T-cell (primary cell): ENCODE measurements at regions not wholly inside any gene's neighbourhood (a gene's known extent, or its start where the extent isn't known, plus 50 kb on each side); places are given as distances from the start of the nearest gene placed in this dataset.

Source experiments
- ATAC-seq, 4 experiments: fragments of 200-7000 bp in 3 of 4; fragments of 150-1000 bp in 1 of 4; cut with Tn5 transposase; replicated peaks in 1 of 4; 1 replicate in 3 of 4; 2 replicates in 1 of 4; pipeline ENCODE4 v1.10.0; 2021; ENCODE audit warnings: moderate library complexity in 3 of 4, mild to moderate bottlenecking in 2 of 4, moderate number of reproducible peaks in 1 of 4
- CTCF ChIA-PET, 2 donors: fragments of 300-600 bp; sonication (Branson Sonifier 250); formaldehyde crosslinking; loops; one replicate each; lab custom pipeline; 2022; ENCODE audit warnings: antibody characterized with exemption in 2 of 2; lab: Charles Lee
- POLR2A ChIA-PET, 2 donors: fragments of 300-600 bp; sonication (Branson Sonifier 250); formaldehyde crosslinking; loops; one replicate each; lab custom pipeline; 2022; ENCODE audit warnings: antibody characterized with exemption in 2 of 2; lab: Charles Lee
- DNase-seq, 35 experiments: peaks; one replicate each; pipeline versions ENCODE4 v3.0.0 to v3.0.0-alpha.2; 2013 to 2023
- H3K27ac ChIP-seq: one replicate; pipeline ENCODE4 v1.5.1; 2013; ENCODE audit warnings: low read length
- H3K27me3 ChIP-seq, 2 experiments: replicated peaks in 1 of 2; 1 replicate in 1 of 2; 2 replicates in 1 of 2; pipeline versions ENCODE4 v1.6.1 to v1.7.0; 2013; ENCODE audit warnings: low read length in 1 of 2, mixed read lengths in 1 of 2; ENCODE audit not compliant: control insufficient read depth in 2 of 2, insufficient read depth in 2 of 2; ENCODE audit errors: extremely low read depth in 1 of 2
- H3K36me3 ChIP-seq, 2 donors: 1 replicate in 1 of 2; 2 replicates in 1 of 2; pipeline versions ENCODE4 v1.6.1 to v1.7.0; 2013; ENCODE audit warnings: low read length in 1 of 2; ENCODE audit not compliant: control insufficient read depth in 2 of 2, insufficient read depth in 1 of 2; ENCODE audit errors: extremely low read depth in 1 of 2
- H3K4me1 ChIP-seq, 2 experiments: 1 replicate in 1 of 2; 2 replicates in 1 of 2; pipeline versions ENCODE4 v1.6.1 to v1.7.0; 2013; ENCODE audit warnings: low read length in 2 of 2, mixed read lengths in 1 of 2; ENCODE audit not compliant: insufficient read depth in 2 of 2, control insufficient read depth in 1 of 2; ENCODE audit errors: extremely low read depth in 1 of 2
- H3K4me3 ChIP-seq, 2 donors: 1 replicate in 1 of 2; 2 replicates in 1 of 2; pipeline versions ENCODE4 v1.5.1 to v1.7.0; 2013; ENCODE audit warnings: mild to moderate bottlenecking in 2 of 2, low read length in 1 of 2, moderate library complexity in 1 of 2; ENCODE audit not compliant: control insufficient read depth in 1 of 2; ENCODE audit errors: extremely low read depth in 1 of 2
- H3K9me3 ChIP-seq: 2 replicates; pipeline ENCODE4 v1.7.0; 2013
- H3K27ac Mint-ChIP-seq, 2 donors: one replicate each; pipeline ENCODE4 v1.8.0; 2020 to 2021; ENCODE audit warnings: mild to moderate bottlenecking in 2 of 2, mixed read lengths in 2 of 2
- H3K27me3 Mint-ChIP-seq, 2 donors: one replicate each; pipeline ENCODE4 v1.8.0; 2021 to 2022; ENCODE audit warnings: mixed read lengths in 2 of 2
- H3K36me3 Mint-ChIP-seq: one replicate; pipeline ENCODE4 v1.8.0; 2021; ENCODE audit warnings: mixed read lengths
- H3K4me1 Mint-ChIP-seq, 3 donors: one replicate each; pipeline ENCODE4 v1.8.0; 2020 to 2022; ENCODE audit warnings: mixed read lengths in 3 of 3, mild to moderate bottlenecking in 1 of 3
- H3K4me3 Mint-ChIP-seq, 3 donors: one replicate each; pipeline ENCODE4 v1.8.0; 2020 to 2022; ENCODE audit warnings: mild to moderate bottlenecking in 3 of 3, mixed read lengths in 3 of 3, moderate library complexity in 3 of 3
- H3K9me3 Mint-ChIP-seq, 3 donors: one replicate each; pipeline ENCODE4 v1.8.0; 2020 to 2022; ENCODE audit warnings: mixed read lengths in 3 of 3
- WGBS: methylation state at CpG from one replicate; pipeline ENCODE4 v1.1.5; 2013; ENCODE audit warnings: missing lambda C conversion rate; ENCODE audit not compliant: insufficient coverage; 5-methylcytosine and 5-hydroxymethylcytosine counted together

GRCh38 chr18:73724958-73725357 lies 422.7 kb downstream of the FBXO15 start:
- no peaks in the 10 kb centered on the region for H3K27me3 ChIP-seq
- H3K27ac Mint-ChIP-seq, result no peak overlapping the region
- no peaks in the 10 kb centered on the region for H3K4me1 ChIP-seq
- H3K27ac ChIP-seq, result no peak overlapping the region
- peaks cover 0 to 11% (median under 1%) of the 10 kb centered on the region in 3 donors for H3K9me3 Mint-ChIP-seq
- H3K36me3 Mint-ChIP-seq, result no peaks in the 10 kb centered on the region
- ChIA-PET POLR2A (no interaction called here), CTCF (no interaction called here)
- no peaks in the 10 kb centered on the region for H3K4me1 Mint-ChIP-seq
- no peaks in the 10 kb centered on the region for H3K36me3 ChIP-seq
- ATAC-seq (no peak), DNase-seq (no peak)
- H3K27me3 Mint-ChIP-seq, result no peaks in the 10 kb centered on the region
- no peak overlapping the region for H3K4me3 Mint-ChIP-seq
- no peaks in the 10 kb centered on the region for H3K9me3 ChIP-seq
- no peak overlapping the region for H3K4me3 ChIP-seq

GRCh38 chr18:73719611-73720010 lies 428.0 kb downstream of the FBXO15 start:
- Histone ChIP-seq H3K4me1 (no peaks in the 10 kb centered on the region), H3K27me3 (no peaks in the 10 kb centered on the region), H3K4me3 (no peak overlapping the region), H3K36me3 (no peaks in the 10 kb centered on the region), H3K9me3 (no peaks in the 10 kb centered on the region), H3K27ac (no peak overlapping the region)
- ChIA-PET POLR2A (no interaction called here), CTCF (no interaction called here)
- Mint-ChIP-seq H3K4me3 (no peak overlapping the region), H3K27ac (no peak overlapping the region), H3K9me3 (peaks cover 4 to 12% (median 9%) of the 10 kb centered on the region in 3 donors), H3K27me3 (no peaks in the 10 kb centered on the region), H3K4me1 (no peaks in the 10 kb centered on the region), H3K36me3 (no peaks in the 10 kb centered on the region)
- ATAC-seq, result no peak
- 20% methylated on average over 1 of the region's 2 CpGs for WGBS
- no peak for DNase-seq

GRCh38 chr18:73717570-73717969 lies 430.1 kb downstream of the FBXO15 start:
- no peaks in the 10 kb centered on the region for H3K36me3 ChIP-seq
- Mint-ChIP-seq H3K4me1 (no peaks in the 10 kb centered on the region), H3K36me3 (no peaks in the 10 kb centered on the region), H3K27me3 (no peaks in the 10 kb centered on the region), H3K9me3 (peaks cover 4 to 19% (median 9%) of the 10 kb centered on the region in 3 donors), H3K27ac (no peak overlapping the region), H3K4me3 (no peak overlapping the region)
- H3K9me3 ChIP-seq, result no peaks in the 10 kb centered on the region
- H3K27ac ChIP-seq, result no peak overlapping the region
- H3K4me1 ChIP-seq, result no peaks in the 10 kb centered on the region
- ChIA-PET POLR2A (no interaction called here), CTCF (no interaction called here)
- ATAC-seq (no peak), DNase-seq (no peak)
- no peak overlapping the region for H3K4me3 ChIP-seq
- WGBS, result no CpG with 5 or more reads among the region's 1 CpG
- H3K27me3 ChIP-seq, result no peaks in the 10 kb centered on the region

GRCh38 chr18:73715210-73715670 lies 432.4 kb downstream of the FBXO15 start:
- DNase-seq, result no peak
- Histone ChIP-seq H3K4me3 (no peak overlapping the region), H3K9me3 (no peaks in the 10 kb centered on the region), H3K27me3 (no peaks in the 10 kb centered on the region), H3K4me1 (no peaks in the 10 kb centered on the region), H3K36me3 (no peaks in the 10 kb centered on the region), H3K27ac (no peak overlapping the region)
- WGBS, result 91% methylated on average over 18 of the region's 20 CpGs
- Mint-ChIP-seq H3K27ac (no peak overlapping the region), H3K4me3 (no peak overlapping the region), H3K27me3 (no peaks in the 10 kb centered on the region), H3K9me3 (peaks cover 4 to 14% (median 9%) of the 10 kb centered on the region in 3 donors), H3K36me3 (no peaks in the 10 kb centered on the region), H3K4me1 (no peaks in the 10 kb centered on the region)
- ChIA-PET CTCF (no interaction called here), POLR2A (no interaction called here)
- ATAC-seq, result no peak

DNA sequence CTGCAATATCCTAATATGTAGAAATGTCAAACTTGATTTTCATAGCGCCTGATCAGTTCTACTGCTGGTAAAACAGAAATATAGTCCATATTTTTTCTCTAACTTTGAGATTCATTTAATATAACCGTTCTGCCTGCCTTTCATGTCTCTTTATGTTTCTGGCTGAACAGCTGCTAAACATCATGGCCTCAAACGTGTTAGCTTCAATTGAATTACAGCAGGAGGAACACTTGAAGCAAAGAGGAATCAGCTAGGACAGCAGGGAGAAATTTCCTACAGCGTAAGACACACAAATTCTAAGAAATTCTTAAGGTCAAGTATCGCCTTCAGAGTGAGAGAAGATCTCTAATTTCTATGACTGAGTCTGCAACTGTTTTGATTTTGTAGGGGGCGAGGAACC lies 433.2 kb downstream of the FBXO15 start:
- Mint-ChIP-seq H3K4me3 (no peak overlapping the region), H3K27me3 (no peaks in the 10 kb centered on the region), H3K9me3 (peaks cover 4 to 17% (median 5%) of the 10 kb centered on the region in 3 donors), H3K36me3 (no peaks in the 10 kb centered on the region), H3K4me1 (no peaks in the 10 kb centered on the region), H3K27ac (no peak overlapping the region)
- H3K36me3 ChIP-seq, result no peaks in the 10 kb centered on the region
- CTCF ChIA-PET, result no interaction called here
- no peaks in the 10 kb centered on the region for H3K9me3 ChIP-seq
- POLR2A ChIA-PET, result no interaction called here
- H3K27ac ChIP-seq, result no peak overlapping the region
- WGBS, result no CpG with 5 or more reads among the region's 6 CpGs
- DNase-seq (no peak), ATAC-seq (no peak)
- no peaks in the 10 kb centered on the region for H3K4me1 ChIP-seq
- H3K27me3 ChIP-seq, result no peaks in the 10 kb centered on the region
- no peak overlapping the region for H3K4me3 ChIP-seq

- H3K4me1 Mint-ChIP-seq, result no peaks in the 10 kb centered on the region
- Histone ChIP-seq H3K27me3 (no peaks in the 10 kb centered on the region), H3K4me1 (no peaks in the 10 kb centered on the region), H3K36me3 (no peaks in the 10 kb centered on the region), H3K4me3 (no peak overlapping the region), H3K27ac (no peak overlapping the region), H3K9me3 (no peaks in the 10 kb centered on the region)
- DNase-seq, result no peak
- POLR2A ChIA-PET, result no interaction called here
- CTCF ChIA-PET, result no interaction called here
- H3K27me3 Mint-ChIP-seq, result no peaks in the 10 kb centered on the region
- no peak for ATAC-seq
- H3K27ac Mint-ChIP-seq, result no peak overlapping the region
- H3K4me3 Mint-ChIP-seq, result no peak overlapping the region
- no CpG with 5 or more reads among the region's 2 CpGs for WGBS
- no peaks in the 10 kb centered on the region for H3K36me3 Mint-ChIP-seq
- peaks cover 0 to 20% (median 6%) of the 10 kb centered on the region in 3 donors for H3K9me3 Mint-ChIP-seq
Measured at GRCh38 chr18:73711256-73711655, 436.4 kb downstream of the FBXO15 start.

DNA sequence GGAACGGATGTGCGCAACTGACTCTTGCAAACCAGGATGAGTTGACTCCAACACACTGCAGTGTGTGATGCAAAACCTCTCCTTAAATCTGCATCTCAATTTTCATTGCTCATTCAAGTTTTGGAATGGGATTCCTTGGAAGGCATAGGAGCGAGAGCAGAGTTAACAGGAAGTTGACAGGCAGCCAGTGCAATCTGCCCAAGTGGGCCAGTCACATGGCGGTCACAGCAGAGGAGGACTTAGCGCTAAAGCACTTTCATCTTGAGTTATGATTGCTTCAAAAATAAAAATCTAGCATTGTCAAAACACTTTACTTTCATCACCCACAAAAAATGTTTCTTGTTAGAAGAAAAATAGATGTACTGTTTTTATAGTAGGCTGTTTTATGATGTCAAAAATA lies 439.0 kb downstream of the FBXO15 start:
- ATAC-seq, result no peak
- Histone ChIP-seq H3K27me3 (no peaks in the 10 kb centered on the region), H3K4me3 (no peak overlapping the region), H3K36me3 (no peaks in the 10 kb centered on the region), H3K4me1 (no peaks in the 10 kb centered on the region), H3K9me3 (no peaks in the 10 kb centered on the region), H3K27ac (no peak overlapping the region)
- H3K36me3 Mint-ChIP-seq, result no peaks in the 10 kb centered on the region
- POLR2A ChIA-PET, result no interaction called here
- no peak overlapping the region for H3K27ac Mint-ChIP-seq
- DNase-seq, result no peak
- H3K9me3 Mint-ChIP-seq, result peaks cover 0 to 12% (median 2%) of the 10 kb centered on the region in 3 donors
- no peaks in the 10 kb centered on the region for H3K27me3 Mint-ChIP-seq
- no peaks in the 10 kb centered on the region for H3K4me1 Mint-ChIP-seq
- 90% methylated on average over 3 of the region's 5 CpGs for WGBS
- no peak overlapping the region for H3K4me3 Mint-ChIP-seq
- CTCF ChIA-PET, result no interaction called here
